GM21737 (cell line): ENCODE measurements at regions not wholly inside any gene's neighbourhood (a gene's known extent, or its start where the extent isn't known, plus 50 kb on each side); places are given as distances from the start of the nearest gene placed in this dataset.
"Not testable (repeated sequence)": the region's sequence is repeated elsewhere in the genome, so short reads cannot be mapped to it uniquely, and the experiment has no call there.

Experiments
- ATAC-seq: cut with Tn5 transposase; IDR thresholded peaks from one replicate; pipeline ENCODE4 v1.9.1; 2021; ENCODE audit warnings: mild to moderate bottlenecking, moderate library complexity; ENCODE audit not compliant: unreplicated experiment

GRCh38 chr3:137111497-137111896 lies 153.7 kb downstream of the IL20RB start:
- no peak for ATAC-seq

DNA sequence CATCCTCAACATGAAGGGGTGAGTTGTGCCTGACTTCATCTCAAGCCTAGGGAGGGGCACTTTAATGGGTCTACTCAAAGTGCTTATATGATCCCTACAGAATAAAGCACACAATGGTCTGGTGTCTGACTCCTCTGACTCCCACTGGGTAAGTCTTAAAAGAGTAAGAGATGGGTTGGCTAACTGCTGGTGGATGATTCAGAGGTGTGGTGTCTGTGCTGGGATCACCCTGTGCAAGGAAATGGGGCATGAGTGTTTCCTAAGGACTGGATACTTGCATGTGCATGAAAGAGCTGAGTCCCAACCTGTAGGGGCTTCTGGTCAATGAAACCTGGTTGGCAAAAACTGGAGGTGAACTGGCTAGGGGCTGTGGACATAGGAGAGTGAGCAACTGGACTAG lies 158.8 kb downstream of the IL20RB start:
- ATAC-seq = no peak

- ATAC-seq = no peak
Measured at GRCh38 chr3:137121704-137122314, 164.0 kb downstream of the IL20RB start.

GRCh38 chr3:137131081-137131480 lies 173.3 kb downstream of the IL20RB start:
- no peak for ATAC-seq

GRCh38 chr3:137134431-137134830 lies 176.6 kb downstream of the IL20RB start:
- no peak for ATAC-seq

GRCh38 chr3:137148406-137148805 lies 190.6 kb downstream of the IL20RB start:
- no peak for ATAC-seq

DNA sequence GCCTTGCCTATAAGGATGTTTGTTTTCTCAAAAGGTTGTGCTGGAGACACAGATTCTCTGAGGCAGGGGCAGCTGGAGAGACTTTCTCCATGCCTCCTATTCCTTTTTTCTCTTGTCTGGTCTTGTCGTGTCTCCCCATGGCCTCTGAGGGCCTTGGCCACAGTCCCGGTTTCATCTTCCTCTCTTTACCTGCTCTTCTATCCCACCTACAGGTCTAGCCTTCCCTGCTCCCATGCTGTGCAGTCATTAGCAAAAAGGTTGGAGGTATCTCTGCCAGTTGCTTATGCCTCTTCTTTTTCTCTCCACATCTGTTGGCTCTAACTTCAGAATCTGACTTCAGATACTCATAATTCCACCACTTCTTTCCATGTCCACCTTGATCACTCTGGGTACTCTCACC lies 191.1 kb downstream of the IL20RB start:
- no peak for ATAC-seq

GRCh38 chr3:137150825-137151224 lies 193.0 kb downstream of the IL20RB start:
- no peak for ATAC-seq

GRCh38 chr3:137153046-137153445 lies 195.3 kb downstream of the IL20RB start:
- ATAC-seq = not testable (repeated sequence)

- ATAC-seq = no peak
Measured at GRCh38 chr3:137163241-137163871, 205.6 kb downstream of the IL20RB start.

DNA sequence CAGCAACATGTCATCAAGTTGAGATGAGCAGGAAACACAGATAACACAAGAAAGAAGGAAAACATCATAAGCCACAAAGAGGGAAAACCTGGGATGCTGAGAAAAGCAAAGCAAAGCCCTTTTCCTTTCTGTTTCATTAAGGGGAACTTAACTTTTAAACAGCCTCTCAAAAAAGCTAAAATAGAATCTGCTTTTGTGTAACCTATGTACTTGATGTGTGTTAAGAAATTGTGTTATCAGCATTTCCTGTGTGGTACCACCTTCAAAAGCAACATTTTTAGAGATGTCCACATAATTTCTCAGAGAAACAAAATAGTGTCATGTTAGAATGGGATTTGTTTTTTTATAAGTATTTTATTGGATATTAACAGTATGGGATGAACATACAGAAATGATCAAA lies 206.2 kb downstream of the IL20RB start:
- ATAC-seq = no peak

- no peak for ATAC-seq
Measured at GRCh38 chr3:137165117-137165806, 207.5 kb downstream of the IL20RB start.

GRCh38 chr3:137171834-137172603 lies 214.2 kb downstream of the IL20RB start:
- ATAC-seq = no peak

DNA sequence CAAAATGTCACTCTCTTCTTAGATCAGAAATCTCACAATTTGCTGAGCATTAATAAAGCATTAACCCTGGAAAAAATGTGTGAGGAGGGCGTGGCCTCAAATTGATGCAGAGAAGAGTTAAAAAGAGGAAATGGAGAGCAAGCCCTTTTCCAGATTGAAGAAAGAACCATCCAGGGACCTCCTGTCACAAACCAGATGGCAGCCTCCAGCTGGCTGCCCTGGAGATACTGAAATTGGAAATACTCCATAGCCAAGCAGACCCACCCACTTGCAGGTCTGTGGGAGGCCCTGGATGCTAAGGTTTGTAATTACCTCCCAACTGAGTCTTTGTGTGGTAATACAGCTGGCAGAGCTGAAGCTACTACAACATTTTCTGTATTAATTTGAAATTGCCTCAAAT lies 214.9 kb downstream of the IL20RB start:
- no peak for ATAC-seq

GRCh38 chr3:137174514-137174913 lies 216.7 kb downstream of the IL20RB start:
- no peak for ATAC-seq

GRCh38 chr3:137180220-137180619 lies 222.4 kb downstream of the IL20RB start:
- no peak for ATAC-seq

DNA sequence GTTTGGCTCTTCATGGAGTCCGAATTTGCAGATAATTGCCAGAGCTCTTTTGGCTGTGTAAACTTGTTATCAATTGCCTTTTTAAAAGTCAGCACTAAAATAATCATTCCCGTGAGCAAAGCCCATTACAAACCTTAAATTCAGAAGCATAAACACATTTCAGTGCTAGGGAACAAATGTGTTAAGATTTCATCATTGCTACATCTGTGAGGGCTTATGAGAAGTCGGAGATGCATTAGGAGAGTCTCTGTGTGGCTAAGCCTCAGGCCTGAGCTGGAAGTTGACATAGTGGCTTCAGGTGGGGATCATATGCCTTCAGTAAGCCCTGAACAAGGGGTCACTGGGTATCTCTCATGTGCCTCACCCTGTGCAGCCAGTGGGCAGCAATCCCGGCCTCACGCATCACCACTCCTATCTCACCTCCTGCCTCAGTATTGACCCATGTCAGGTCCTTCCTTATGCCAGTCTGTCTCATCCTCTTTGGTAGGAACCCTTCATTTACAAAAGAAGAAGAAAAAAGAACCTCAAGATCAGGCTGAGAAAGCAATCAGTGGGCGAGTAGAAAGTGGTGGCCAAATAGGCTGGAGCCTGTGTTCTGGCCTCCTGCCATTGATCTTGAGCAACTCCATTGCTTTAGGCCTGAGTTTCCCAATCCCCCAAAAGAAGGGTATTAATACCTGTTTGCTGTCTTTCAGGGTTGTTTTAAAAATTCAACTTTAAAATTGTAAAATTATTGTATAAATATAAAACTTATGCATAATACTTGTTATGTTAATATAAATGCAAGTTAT lies 233.5 kb downstream of the IL20RB start:
- no peak for ATAC-seq

- ATAC-seq = no peak
Measured at GRCh38 chr3:137191951-137192350, 234.2 kb downstream of the IL20RB start.

- ATAC-seq = no peak
Measured at GRCh38 chr3:137194301-137194700, 236.5 kb downstream of the IL20RB start.

DNA sequence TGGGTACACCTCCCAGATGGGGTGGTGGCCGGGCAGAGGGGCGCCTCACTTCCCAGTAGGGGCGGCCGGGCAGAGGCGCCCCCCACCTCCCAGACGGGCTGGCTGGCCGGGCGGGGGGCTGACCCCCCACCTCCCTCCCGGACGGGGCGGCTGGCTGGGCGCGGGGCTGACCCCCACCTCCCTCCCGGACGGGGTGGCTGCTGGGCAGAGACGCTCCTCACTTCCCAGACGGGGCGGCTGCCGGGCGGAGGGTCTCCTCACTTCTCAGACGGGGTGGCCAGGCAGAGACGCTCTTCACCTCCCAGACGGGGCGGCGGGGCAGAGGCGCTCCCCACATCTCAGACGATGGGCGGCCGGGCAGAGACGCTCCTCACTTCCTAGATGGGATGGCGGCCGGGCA lies 240.6 kb downstream of the IL20RB start:
- ATAC-seq = not testable (repeated sequence)

DNA sequence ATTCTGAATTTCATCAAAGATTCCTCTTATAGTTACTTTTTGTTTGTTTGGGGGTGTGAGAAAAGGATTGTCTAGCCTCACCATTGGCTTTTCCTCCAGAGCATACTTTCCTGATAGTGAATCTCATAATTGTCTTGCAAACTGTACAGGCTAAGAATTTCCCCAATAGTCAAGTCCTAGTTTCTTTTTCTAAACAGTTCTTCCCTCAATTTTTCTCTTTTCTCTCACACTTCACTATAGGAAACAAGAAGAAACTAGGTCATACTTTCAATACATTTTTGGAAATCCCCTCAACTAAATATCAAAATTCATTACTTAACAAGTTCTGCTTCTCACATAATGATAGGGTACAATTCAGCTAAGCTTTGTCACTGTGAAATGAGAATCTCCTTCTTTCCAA lies 241.9 kb downstream of the IL20RB start:
- ATAC-seq = no peak
